GM19239 (cell line): ENCODE measurements at regions not wholly inside any gene's neighbourhood (a gene's known extent, or its start where the extent isn't known, plus 50 kb on each side); places are given as distances from the start of the nearest gene placed in this dataset.
"Not testable (repeated sequence)": the region's sequence is repeated elsewhere in the genome, so short reads cannot be mapped to it uniquely, and the experiment has no call there.

Source experiments
- DNase-seq: peaks from one replicate; pipeline ENCODE4 v3.0.0; 2011; ENCODE audit warnings: low spot score; ENCODE audit not compliant: insufficient read length
- FAIRE-seq: peaks from 2 replicates; lab custom pipeline; 2011; peaks lifted over from hg19 to GRCh38; lab: Jason Lieb, UNC

- FAIRE-seq, DNase-seq: not testable (repeated sequence)
Measured at GRCh38 chr15:85262461-85263055, 117.8 kb upstream of the AKAP13 start.

DNA sequence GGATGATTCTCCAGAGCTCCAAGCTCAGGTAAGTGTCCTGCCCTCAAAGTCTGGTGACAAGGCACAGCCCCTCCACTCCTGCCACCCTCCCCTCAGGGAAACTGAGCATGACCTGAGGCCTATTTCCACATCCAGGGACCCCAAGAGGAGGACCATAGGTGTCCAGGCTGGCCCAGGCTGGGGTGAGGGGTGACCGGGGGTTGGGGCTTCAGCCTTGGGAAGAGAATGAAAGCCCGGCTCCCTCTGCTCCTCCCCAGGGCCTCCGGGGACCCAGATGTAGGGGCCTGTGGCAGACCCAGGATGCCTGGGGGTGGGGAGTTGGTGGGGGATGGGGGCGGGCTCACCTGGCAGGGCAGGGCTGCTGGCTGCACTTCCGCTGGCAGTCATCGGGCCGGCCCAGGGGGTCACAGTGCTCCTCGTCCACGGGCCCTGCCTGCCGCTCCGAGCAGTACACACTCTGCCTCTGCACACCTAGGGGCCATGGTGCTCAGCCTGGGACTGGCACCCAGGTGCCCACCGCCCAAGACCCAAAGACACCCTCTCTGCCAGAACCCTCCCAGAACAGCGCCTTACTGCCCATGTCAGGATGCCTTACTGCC, 116.5 kb upstream of the AKAP13 start:
- not testable (repeated sequence) for FAIRE-seq, DNase-seq

DNA sequence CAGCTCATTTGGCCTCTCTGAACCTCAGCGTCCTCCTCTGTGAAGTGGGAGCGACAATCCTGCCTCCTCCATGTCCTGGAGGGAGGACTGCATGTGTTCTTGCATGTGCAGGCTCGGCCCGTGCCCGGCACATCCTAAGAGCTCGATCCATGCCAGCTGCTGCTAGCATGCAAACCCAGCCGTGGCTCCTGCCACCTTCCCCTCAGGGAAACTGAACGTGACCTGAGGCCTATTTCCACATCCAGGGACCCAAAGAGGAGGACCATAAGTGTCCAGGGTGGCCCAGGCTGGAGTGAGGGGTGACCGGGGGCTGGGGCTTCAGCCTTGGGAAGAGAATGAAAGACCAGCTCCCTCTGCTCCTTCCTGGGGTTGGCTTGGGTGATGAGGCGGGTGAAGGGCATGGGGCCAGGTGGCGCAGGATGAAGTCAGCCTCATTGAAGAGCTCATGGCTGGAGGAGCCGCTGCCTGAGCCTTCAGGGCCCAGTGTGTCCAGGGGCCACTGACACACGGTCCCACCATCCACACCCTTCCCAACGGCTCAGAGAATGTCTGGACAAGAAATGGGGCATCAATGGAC, 115.7 kb upstream of the AKAP13 start:
- not testable (repeated sequence) for FAIRE-seq, DNase-seq

DNA sequence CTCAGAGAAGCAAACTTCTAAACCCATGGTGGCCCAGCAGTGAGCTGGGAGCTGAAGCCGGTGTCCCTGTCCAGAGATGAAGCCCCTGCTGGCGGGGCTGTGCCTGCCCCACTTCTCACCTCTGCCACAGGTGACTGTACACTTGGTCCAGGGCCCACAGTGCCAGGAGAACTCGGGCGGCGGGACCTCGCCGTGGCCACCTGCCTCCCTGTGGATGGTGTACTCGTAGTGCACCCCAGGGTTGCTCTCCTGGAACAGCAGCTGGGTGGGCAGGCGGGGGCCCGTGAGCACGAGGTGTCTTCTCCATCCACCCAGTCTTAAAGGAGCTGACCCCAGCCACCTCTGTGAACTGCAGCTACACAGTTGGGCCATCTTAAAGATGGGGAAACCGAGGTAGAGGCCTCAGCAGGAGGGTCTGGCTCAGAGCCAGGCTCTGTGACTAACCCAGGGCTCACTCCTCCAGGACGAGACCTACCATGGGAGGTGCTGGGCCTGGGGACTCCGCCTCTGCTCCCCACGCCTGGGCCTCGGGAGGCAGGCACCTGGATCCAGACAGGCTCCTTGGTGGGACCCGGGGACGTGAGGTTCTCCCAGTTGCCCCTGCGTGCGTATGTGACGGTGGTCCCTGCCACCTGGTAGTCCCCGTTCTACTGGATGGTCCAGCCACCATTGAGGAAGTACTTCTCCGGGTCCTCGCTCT, 113.1 kb upstream of the AKAP13 start:
- not testable (repeated sequence) for FAIRE-seq, DNase-seq

GRCh38 chr15:85274315-85275050, 105.9 kb upstream of the AKAP13 start:
- FAIRE-seq (no peak), DNase-seq (no peak)

DNA sequence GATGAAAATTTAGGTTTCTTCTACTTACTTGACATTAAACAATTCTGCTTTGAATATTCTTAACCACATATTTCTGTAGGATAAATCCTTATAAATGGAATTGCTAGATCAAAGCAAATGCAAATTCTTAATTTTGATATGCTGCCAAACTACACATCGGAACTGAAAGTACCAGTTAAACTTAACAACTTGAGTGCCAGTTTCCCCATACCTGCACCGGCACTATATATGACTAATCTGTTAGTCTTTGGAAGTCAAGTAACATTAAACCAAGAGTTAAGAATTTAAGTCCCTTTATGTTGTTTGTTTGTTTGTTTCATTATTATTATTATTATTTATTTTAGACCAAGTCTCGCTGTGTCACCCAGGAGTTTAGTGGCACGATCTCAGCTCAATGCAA, 103.9 kb upstream of the AKAP13 start:
- DNase-seq: no peak
- no peak for FAIRE-seq

DNA sequence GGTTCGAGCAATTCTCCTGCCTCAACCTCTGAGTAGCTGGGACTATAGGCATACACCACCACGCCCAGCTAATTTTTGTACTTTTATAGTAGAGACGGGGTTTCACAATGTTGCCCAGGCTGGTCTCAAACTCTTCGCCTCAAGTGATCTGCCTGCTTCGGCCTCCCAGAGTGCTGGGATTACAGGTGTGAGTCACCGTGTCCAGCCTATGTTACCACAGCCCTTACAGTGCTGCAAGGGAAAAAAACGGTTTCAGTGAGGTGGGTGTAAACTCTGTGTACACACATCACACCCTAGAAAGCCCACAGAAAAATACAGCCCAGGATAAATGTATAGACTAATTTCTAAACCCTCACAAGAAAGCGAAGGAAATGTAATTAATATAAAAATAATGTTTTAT, 103.5 kb upstream of the AKAP13 start:
- FAIRE-seq: no peak

DNA sequence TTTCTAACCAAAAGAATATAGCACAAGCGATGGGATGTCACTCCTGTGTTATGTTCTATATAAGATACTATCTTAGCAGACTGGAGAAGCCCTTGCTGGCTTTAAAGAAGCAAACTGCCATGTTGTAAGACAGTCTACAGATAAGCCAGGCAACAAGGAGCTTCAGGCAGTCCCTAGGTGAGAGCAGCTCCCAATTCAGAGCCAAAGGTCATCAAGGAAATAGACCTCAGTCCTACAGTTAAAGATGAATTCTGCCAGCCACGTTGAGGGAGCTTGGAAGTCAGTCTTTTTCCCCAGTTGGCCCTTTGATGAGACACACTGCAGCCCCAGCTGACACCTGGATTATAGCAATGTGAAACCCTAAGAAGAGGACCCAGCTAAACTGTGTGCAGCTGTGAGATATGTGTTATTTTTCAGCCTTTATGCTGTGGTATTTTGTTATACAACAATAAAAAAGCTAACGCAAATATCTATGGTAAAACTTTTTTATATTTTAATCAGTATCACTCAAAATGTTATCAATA, 102.5 kb upstream of the AKAP13 start:
- no peak for FAIRE-seq
- no peak for DNase-seq

More for the DNA sequence above, 103.5 kb upstream of the AKAP13 start:
- no peak for DNase-seq

DNA sequence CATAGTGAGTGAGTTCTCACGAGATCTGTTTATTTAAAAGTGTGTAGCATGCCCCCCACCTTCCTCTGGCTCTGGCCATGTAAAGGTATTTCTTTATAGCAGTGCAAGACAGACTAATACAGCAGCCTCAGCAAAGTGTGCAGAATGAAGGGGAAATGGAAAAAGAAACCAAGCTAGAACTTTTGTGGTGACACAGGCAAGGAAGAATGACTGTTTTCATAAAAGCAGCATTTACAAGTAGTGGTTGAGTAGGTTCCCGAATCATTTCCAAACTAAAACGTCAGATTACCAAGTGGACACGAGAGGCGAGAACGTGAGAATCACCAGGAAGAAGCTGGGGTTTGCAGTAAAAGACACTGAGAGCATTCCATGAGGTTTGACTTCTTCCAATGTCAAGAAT, 100.2 kb upstream of the AKAP13 start:
- DNase-seq (peak; percentile 15), FAIRE-seq (no peak)

DNA sequence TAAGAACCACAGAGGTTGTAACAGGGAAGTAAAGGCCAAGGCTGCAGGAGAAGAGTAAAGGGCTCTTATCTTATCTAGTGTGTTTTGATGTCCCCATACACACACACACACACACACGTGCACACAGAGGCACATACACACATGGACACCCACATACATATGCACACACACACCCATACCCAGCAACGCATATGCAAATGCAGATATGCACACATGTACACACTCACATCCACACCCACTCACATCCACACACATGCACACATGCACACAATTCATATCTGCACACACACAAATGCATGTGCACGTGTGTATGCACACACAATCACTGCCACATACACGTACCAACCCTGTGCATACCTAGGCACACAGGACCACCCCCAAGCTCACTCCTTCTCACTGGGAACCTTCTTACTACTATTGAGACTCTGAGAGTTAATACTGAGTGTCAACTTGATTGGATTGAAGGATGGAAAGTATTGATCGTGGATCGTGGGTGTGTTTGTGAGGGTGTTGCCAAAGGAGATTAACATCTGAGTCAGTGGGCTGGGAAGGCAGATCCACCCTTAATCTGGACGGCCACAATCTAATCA, 99.0 kb upstream of the AKAP13 start:
- no peak for DNase-seq
- no peak for FAIRE-seq

DNA sequence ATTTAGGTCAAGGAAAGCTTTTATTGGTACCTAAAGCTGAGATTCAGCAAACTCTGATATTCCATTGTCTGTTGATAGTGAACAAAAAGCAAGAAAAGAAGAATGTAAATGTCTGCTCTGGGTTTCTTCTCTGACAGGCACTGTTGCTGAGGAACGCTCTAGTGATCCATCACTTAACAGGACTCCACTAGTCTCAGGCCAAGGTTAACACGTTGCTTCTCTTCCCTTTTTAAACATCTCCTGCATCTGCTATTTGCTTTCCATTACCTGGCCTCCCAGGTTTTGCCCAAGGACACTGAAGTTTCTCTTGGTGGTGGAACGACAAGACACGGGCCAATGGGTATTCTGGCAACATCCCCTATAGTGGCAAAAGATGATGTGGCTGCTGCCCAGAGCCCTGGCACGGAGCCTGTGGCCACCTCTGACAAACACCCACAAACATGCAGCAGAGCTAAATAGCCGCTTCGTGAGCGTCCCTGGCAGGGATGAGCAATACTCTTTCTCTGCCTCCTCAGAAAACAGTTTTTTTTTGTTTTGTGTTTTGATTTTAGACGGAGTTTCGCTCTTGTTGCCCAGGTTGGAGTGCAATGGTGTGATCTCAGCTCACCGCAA, 97.8 kb upstream of the AKAP13 start:
- no peak for FAIRE-seq
- DNase-seq: no peak

GRCh38 chr15:85283815-85284214, 96.6 kb upstream of the AKAP13 start:
- not testable (repeated sequence) for DNase-seq
- peak; percentile 73 for FAIRE-seq

GRCh38 chr15:85284497-85284896, 95.9 kb upstream of the AKAP13 start:
- peak; percentile 83 for FAIRE-seq
- no peak for DNase-seq

- FAIRE-seq: peak; percentile 58
Measured at GRCh38 chr15:85289677-85290365, 90.6 kb upstream of the AKAP13 start.

GRCh38 chr15:85292583-85292982, 87.8 kb upstream of the AKAP13 start:
- not testable (repeated sequence) for FAIRE-seq, DNase-seq

More at GRCh38 chr15:85289677-85290365, 90.6 kb upstream of the AKAP13 start:
- no peak for DNase-seq

- FAIRE-seq (peak; percentile 99), DNase-seq (peak; percentile 60)
Measured at GRCh38 chr15:85296615-85297402, 83.6 kb upstream of the AKAP13 start.

DNA sequence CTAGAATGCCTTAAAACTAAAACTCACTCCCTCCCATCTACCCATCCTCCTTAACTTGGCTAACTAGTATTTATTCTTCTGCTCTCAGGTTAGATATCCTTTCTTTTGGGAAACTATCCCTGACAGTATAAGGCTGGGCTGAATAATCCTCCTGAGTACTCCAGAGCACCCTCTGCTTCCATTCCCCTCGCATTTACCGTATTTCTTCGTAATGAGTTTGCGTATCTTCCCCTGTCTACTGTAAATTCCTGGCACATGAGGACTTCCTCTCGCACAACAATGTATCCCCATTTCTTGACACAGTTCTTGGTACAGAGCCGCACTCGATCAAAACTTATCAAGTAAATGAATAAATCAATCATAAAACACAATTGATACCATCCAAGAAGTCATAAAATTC, 82.9 kb upstream of the AKAP13 start:
- FAIRE-seq (no peak), DNase-seq (no peak)

- DNase-seq (no peak), FAIRE-seq (no peak)
Measured at GRCh38 chr15:85298366-85298765, 82.0 kb upstream of the AKAP13 start.
